BJ (cell line): ENCODE measurements at regions not wholly inside any gene's neighbourhood (a gene's known extent, or its start where the extent isn't known, plus 50 kb on each side); places are given as distances from the start of the nearest gene placed in this dataset.

Source experiments
- CTCF ChIA-PET: fragments of 350-600 bp; formaldehyde crosslinking; extraction: SDS; loops from one replicate; lab custom pipeline; 2021; ENCODE audit warnings: antibody characterized with exemption, inconsistent platforms; lab: Yijun Ruan, JAX
- POLR2A ChIA-PET: fragments of 300-600 bp; sonication (Branson Sonifier 250); formaldehyde crosslinking; extraction: SDS; loops from one replicate; lab custom pipeline; 2021; ENCODE audit warnings: antibody characterized with exemption; lab: Charles Lee
- DNase-seq: peaks from one replicate; pipeline ENCODE4 v3.0.0-alpha.2; 2011; ENCODE audit warnings: low read depth
- H3K27me3 ChIP-seq: 2 replicates; pipeline ENCODE4 v1.6.0; 2011; ENCODE audit warnings: low read length; ENCODE audit not compliant: control insufficient read depth, insufficient read depth
- H3K36me3 ChIP-seq: 2 replicates; pipeline ENCODE4 v1.5.1; 2011; ENCODE audit warnings: low read length; ENCODE audit not compliant: control insufficient read depth, insufficient read depth
- H3K4me3 ChIP-seq: 2 replicates; pipeline ENCODE4 v1.5.1; 2011; ENCODE audit warnings: low read depth, mild to moderate bottlenecking, control low read depth, low read length
- TF ChIP-seq, protein P1 (sequence below): IDR thresholded peaks from 2 replicates; pipeline ENCODE4 v1.5.1; 2011; ENCODE audit warnings: low read depth, mild to moderate bottlenecking, control low read depth, inconsistent platforms, low read length, moderate library complexity; ENCODE audit not compliant: insufficient read depth

DNA sequence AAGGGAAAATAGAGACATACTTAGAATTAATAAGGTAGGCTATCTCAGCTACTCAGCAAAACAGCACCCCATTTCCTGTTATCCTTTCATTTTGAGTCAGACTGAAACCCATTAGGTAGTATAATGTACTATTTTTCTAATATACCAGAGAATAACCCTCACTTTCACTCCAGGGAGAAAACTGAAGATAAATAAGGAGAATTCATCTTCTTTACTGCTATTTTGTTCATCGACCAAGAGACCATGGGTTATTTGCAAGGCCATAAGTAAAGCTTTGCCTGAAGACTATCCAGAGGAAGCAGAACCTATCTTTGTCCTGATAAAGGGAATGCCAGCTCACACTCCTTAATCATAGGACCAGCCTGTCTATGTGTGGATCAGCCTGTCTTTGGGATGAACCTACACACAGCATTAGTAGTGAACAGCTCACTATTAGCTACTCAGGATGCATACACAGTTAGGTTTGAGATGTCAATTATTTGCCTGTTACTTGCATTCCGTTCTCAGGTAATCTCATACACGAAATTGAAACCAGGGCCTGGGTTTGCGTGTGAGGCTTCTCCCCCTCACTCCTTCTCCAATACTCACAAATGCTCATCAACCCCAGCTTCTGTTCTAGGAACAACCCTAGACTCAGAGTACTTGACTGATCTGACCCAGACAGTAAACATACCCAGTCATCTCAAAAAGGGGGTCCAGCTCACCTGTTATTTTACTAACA is 124.4 kb downstream of the DAD1 start:
- CTCF ChIA-PET = interaction anchor here (0.8 to 1.4 kb wide), 3 partner anchors 51 to 76 kb away, joined by 3 read pairs; no protein-coding TSS in a partner anchor
- H3K36me3 ChIP-seq = no peaks in the 10 kb centered on the region
- TF ChIP-seq, protein P1, sequence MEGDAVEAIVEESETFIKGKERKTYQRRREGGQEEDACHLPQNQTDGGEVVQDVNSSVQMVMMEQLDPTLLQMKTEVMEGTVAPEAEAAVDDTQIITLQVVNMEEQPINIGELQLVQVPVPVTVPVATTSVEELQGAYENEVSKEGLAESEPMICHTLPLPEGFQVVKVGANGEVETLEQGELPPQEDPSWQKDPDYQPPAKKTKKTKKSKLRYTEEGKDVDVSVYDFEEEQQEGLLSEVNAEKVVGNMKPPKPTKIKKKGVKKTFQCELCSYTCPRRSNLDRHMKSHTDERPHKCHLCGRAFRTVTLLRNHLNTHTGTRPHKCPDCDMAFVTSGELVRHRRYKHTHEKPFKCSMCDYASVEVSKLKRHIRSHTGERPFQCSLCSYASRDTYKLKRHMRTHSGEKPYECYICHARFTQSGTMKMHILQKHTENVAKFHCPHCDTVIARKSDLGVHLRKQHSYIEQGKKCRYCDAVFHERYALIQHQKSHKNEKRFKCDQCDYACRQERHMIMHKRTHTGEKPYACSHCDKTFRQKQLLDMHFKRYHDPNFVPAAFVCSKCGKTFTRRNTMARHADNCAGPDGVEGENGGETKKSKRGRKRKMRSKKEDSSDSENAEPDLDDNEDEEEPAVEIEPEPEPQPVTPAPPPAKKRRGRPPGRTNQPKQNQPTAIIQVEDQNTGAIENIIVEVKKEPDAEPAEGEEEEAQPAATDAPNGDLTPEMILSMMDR = no peak
- no peak overlapping the region for H3K4me3 ChIP-seq
- POLR2A ChIA-PET = no interaction called here
- no peaks in the 10 kb centered on the region; the same call in 1 of the 2 replicates for H3K27me3 ChIP-seq
- no peak for DNase-seq

DNA sequence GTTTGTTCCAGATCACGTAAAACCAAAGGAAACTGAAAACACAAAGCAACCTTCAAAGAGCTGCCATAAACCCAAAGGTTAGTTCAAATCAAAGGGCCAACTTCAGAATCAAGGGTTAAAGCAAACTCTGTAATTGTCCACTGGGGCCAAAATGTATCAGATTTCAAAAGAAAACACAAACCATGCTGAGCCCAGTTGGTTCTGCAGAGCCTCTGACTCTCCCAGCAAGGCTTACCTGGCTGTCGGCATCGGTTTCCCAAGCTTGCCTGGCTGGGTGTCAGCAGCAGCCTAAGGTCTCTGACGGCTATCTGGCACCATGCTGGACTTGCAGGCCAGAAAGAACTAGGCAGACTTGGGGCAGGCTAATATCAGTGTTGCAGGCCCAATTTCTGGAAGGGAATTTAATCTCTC is 125.3 kb downstream of the DAD1 start:
- CTCF ChIA-PET = no interaction called here
- TF ChIP-seq, protein P1 = no peak
- POLR2A ChIA-PET = no interaction called here
- H3K27me3 ChIP-seq = peaks cover 1% of the 10 kb centered on the region
- H3K4me3 ChIP-seq = no peak overlapping the region
- DNase-seq = no peak
- no peaks in the 10 kb centered on the region for H3K36me3 ChIP-seq

DNA sequence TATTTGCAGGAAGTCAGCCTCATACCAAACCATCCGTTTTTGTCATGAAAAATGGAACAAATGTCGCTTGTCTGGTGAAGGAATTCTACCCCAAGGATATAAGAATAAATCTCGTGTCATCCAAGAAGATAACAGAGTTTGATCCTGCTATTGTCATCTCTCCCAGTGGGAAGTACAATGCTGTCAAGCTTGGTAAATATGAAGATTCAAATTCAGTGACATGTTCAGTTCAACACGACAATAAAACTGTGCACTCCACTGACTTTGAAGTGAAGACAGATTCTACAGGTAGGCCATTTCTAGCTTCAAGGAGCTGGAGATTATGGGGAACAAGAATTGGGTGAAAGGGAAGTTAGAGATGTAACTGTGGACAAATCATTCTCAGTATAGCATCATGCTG is 126.1 kb downstream of the DAD1 start:
- TF ChIP-seq, protein P1 = no peak
- no peak for DNase-seq
- Histone ChIP-seq H3K36me3 (no peaks in the 10 kb centered on the region), H3K4me3 (no peak overlapping the region), H3K27me3 (peaks cover 1% of the 10 kb centered on the region)
- CTCF ChIA-PET = no interaction called here
- POLR2A ChIA-PET = interaction anchor here (0.6 kb wide), 1 partner anchor 10 kb away, joined by 4 read pairs; no protein-coding TSS in a partner anchor

DNA sequence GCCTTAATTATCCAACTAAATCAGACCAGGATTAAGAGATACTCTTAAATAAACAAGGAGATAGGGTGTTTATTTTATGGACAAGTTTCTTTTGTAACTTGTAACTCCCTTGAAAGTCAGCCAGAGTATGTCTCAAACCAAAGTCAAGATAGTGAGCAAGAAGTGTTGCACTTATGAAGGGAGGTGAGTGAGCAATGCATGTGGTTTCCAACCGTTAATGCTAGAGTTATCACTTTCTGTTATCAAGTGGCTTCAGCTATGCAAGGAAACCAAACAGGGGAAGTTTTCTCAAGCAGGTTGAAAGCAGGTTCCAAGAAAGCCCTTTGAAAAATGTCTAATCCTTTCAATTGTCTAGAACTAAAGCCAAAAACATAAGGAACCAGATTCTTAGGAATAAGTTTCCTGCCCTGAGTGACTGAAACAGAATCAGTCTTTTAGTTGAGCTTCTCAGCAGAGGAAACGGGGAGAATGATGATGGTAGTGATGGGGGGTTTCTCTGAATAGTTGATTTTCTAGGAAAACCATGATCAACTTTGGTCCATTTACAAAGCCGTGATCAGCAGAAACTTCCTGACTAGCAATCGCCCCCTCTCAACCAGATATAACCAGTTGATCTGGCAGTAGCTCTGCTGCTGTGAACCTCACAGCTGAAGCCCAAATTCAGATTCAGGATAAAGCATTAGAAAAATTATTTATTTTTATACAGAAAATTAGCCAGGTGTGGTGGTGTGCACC is 128.4 kb downstream of the DAD1 start:
- H3K4me3 ChIP-seq = no peak overlapping the region
- CTCF ChIA-PET = interaction anchor here (0.9 to 1.4 kb wide), 3 partner anchors 11 to 46 kb away, joined by 3 to 4 read pairs (median 3); no protein-coding TSS in a partner anchor
- POLR2A ChIA-PET = no interaction called here
- no peaks in the 10 kb centered on the region for H3K36me3 ChIP-seq
- peaks cover 1% of the 10 kb centered on the region for H3K27me3 ChIP-seq
- TF ChIP-seq, protein P1 = no peak
- no peak for DNase-seq

DNA sequence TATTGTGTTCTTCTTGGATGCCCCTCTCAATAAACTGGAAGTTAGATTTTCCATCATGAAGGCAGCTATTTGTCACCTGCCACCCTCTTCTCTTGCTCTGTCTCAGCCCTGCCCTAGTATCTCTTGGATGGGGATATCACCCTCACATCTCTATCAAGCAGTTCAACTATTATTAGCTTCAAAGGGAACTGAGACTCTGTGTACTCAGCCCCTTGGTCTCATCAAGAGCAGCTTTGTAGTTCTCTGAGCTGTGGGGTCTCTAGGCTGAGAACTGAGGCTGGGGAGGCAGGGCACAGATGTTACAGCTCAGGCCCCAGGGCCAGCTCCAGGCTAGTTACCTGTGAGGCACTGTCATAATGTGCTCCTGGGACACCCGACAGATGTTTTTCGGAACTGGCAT is 130.3 kb downstream of the DAD1 start:
- ChIA-PET CTCF (interaction anchor here (0.6 to 1.5 kb wide), 3 partner anchors 13 to 212 kb away, joined by 3 to 7 read pairs (median 3); no protein-coding TSS in a partner anchor), POLR2A (no interaction called here)
- Histone ChIP-seq H3K27me3 (peaks cover 1% of the 10 kb centered on the region), H3K4me3 (no peak overlapping the region), H3K36me3 (no peaks in the 10 kb centered on the region)
- TF ChIP-seq, protein P1 = no peak
- DNase-seq = no peak
